Left ventricle myocardium inferior (tissue), 1 donor: ENCODE measurements at regions not wholly inside any gene's neighbourhood (a gene's known extent, or its start where the extent isn't known, plus 50 kb on each side); places are given as distances from the start of the nearest gene placed in this dataset.

ENCODE experiments used
- DNase-seq: peaks from one replicate; pipeline ENCODE4 v3.0.0-alpha.2; 2020
- H3K27ac ChIP-seq: fragments of 200-600 bp; replicated peaks from 2 replicates; pipeline ENCODE4 v1.8.0; 2021
- H3K27me3 ChIP-seq: fragments of 200-600 bp; 2 replicates; pipeline ENCODE4 v1.8.0; 2021; ENCODE audit warnings: low read depth
- H3K36me3 ChIP-seq: fragments of 200-600 bp; 2 replicates; pipeline ENCODE4 v1.8.0; 2021
- H3K4me1 ChIP-seq: fragments of 200-600 bp; 2 replicates; pipeline ENCODE4 v1.8.0; 2021
- H3K4me3 ChIP-seq: fragments of 200-600 bp; 2 replicates; pipeline ENCODE4 v1.8.0; 2021; ENCODE audit warnings: mild to moderate bottlenecking, moderate library complexity
- H3K9me3 ChIP-seq: fragments of 200-600 bp; replicated peaks from 2 replicates; pipeline ENCODE4 v1.8.0; 2021
- intact Hi-C: fragments of 100-400 bp; cut with micrococcal nuclease; formaldehyde crosslinking; loops from one replicate; pipeline ENCODE4 v1.11.0; 2022
- TF ChIP-seq, protein P1 (sequence below): fragments of 200-600 bp; IDR thresholded peaks from 2 replicates; pipeline ENCODE4 v1.8.0; 2021; ENCODE audit warnings: antibody characterized with exemption, mild to moderate bottlenecking, borderline replicate concordance
- donor health status: DM: no; HTN: yes; CAD: no; lungs with severe emphysema.

DNA sequence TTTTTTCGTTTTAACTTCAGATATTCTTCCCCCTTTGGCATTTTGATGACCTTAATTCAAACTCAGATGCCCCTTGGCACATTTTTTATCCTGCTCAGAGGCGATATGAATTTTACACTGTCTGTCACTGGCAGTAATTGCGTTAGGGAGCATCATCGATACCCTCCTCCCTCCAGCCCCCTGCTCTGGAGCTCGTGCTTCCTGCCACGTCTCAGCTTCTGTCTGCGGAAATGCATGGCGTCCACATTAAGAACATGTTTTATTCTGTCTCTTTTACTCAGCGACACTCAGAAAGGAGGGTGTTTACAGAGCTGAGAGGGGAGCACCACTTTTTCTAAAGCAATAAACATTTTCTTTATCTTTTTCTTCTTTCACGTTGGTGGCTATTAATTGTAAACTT, 254.2 kb downstream of the EBLN2 start:
- TF ChIP-seq, protein P1, sequence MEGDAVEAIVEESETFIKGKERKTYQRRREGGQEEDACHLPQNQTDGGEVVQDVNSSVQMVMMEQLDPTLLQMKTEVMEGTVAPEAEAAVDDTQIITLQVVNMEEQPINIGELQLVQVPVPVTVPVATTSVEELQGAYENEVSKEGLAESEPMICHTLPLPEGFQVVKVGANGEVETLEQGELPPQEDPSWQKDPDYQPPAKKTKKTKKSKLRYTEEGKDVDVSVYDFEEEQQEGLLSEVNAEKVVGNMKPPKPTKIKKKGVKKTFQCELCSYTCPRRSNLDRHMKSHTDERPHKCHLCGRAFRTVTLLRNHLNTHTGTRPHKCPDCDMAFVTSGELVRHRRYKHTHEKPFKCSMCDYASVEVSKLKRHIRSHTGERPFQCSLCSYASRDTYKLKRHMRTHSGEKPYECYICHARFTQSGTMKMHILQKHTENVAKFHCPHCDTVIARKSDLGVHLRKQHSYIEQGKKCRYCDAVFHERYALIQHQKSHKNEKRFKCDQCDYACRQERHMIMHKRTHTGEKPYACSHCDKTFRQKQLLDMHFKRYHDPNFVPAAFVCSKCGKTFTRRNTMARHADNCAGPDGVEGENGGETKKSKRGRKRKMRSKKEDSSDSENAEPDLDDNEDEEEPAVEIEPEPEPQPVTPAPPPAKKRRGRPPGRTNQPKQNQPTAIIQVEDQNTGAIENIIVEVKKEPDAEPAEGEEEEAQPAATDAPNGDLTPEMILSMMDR = no peak
- Histone ChIP-seq H3K27ac (no peak overlapping the region), H3K27me3 (no peaks in the 10 kb centered on the region), H3K9me3 (peaks cover 4% of the 10 kb centered on the region), H3K36me3 (no peaks in the 10 kb centered on the region), H3K4me1 (no peaks in the 10 kb centered on the region), H3K4me3 (no peak overlapping the region)
- intact Hi-C loops = no loop called here
- no peak for DNase-seq

GRCh38 chr3:73319179-73319769, 257.8 kb downstream of the EBLN2 start:
- Histone ChIP-seq H3K36me3 (no peaks in the 10 kb centered on the region), H3K9me3 (peaks cover 12% of the 10 kb centered on the region), H3K27ac (no peak overlapping the region), H3K4me1 (no peaks in the 10 kb centered on the region), H3K27me3 (no peaks in the 10 kb centered on the region), H3K4me3 (no peak overlapping the region)
- TF ChIP-seq, protein P1 = no peak
- no peak for DNase-seq
- intact Hi-C loops = no loop called here

GRCh38 chr3:73321286-73321999, 260.0 kb downstream of the EBLN2 start:
- no peak overlapping the region for H3K4me3 ChIP-seq
- intact Hi-C loops = no loop called here
- H3K4me1 ChIP-seq = peaks cover 4% of the 10 kb centered on the region
- DNase-seq = no peak
- peaks cover 12% of the 10 kb centered on the region for H3K9me3 ChIP-seq
- TF ChIP-seq, protein P1 = no peak
- no peaks in the 10 kb centered on the region for H3K36me3 ChIP-seq
- H3K27ac ChIP-seq = no peak overlapping the region
- H3K27me3 ChIP-seq = no peaks in the 10 kb centered on the region

DNA sequence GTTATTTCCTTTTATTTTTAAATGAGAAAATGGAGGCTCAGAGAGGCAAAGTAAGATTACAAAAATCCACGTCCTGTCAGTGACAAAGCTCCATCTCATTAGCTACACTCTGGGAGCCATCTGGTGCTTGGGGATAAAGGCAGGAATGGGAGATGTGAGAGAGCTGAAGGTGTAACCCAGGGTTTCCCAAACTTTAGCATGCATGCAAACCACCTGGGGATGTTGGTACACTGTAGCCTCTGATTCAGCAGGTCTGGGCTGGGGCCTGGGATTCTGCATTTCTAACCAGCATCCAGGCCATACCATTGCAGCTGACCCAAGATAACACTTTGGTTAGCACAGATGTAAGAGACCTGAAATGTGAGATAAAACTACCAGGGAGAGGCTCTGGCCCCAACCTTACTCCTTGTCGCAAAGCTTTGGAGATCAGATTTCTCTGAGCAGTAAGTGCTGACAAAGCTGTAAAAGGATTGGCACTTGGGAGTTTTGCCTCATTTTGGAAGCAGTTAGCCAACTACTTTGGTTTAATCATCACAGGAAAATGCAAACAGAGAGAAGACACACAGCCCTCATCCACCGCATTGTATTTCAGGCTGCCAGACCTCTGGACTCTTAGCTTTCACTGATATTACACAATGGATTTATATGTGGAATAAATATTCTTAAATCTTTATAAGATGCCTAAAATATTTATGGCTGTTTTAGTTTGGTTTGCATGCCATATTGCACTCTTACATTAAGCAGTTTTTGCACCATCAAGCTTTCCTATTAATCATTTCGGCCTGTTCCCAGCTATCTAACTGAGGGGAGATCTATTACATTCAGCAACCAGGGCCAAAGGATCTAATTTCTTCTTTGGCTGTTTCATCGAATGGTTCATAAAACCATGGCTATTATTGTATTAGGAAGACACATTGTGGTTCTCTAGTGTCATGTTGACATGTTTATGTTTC, 263.0 kb downstream of the EBLN2 start:
- Histone ChIP-seq H3K9me3 (peaks cover 12% of the 10 kb centered on the region), H3K27ac (no peak overlapping the region), H3K4me1 (peaks cover 4% of the 10 kb centered on the region), H3K27me3 (no peaks in the 10 kb centered on the region), H3K4me3 (no peak overlapping the region), H3K36me3 (no peaks in the 10 kb centered on the region)
- intact Hi-C loops = no loop called here
- no peak for DNase-seq
- TF ChIP-seq, protein P1 = no peak

GRCh38 chr3:73326396-73326795, 264.9 kb downstream of the EBLN2 start:
- TF ChIP-seq, protein P1 = no peak
- no peak overlapping the region for H3K27ac ChIP-seq
- peaks cover 4% of the 10 kb centered on the region for H3K4me1 ChIP-seq
- H3K4me3 ChIP-seq = no peak overlapping the region
- no peaks in the 10 kb centered on the region for H3K27me3 ChIP-seq
- no peaks in the 10 kb centered on the region for H3K36me3 ChIP-seq
- H3K9me3 ChIP-seq = peaks cover 12% of the 10 kb centered on the region
- DNase-seq = no peak
- intact Hi-C loops = no loop called here
